ENCODE measurements at regions not wholly inside any gene's neighbourhood (a gene's known extent, or its start where the extent isn't known, plus 50 kb on each side); places are given as distances from the start of the nearest gene placed in this dataset.

DNA sequence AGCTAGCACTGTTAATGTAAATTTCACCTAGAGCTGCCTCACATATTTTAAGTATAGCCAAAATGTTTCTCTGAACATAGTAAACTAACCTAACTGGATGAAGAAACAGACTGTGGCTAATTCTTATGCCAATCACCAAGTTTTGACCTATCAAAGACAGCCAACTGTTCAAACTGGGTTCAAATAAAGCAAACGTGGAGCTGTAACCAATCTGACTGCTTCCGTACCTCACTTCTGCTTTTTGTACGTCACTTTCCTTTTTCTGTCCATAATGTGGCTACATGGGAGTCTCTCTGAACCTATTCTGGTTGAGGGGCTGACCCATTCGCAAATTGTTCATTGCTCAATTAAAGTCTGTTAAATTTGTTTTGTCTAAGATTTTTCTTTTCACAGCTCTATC, 66.3 kb upstream of the ETV1 start:
- TF ChIP-seq, protein P1, sequence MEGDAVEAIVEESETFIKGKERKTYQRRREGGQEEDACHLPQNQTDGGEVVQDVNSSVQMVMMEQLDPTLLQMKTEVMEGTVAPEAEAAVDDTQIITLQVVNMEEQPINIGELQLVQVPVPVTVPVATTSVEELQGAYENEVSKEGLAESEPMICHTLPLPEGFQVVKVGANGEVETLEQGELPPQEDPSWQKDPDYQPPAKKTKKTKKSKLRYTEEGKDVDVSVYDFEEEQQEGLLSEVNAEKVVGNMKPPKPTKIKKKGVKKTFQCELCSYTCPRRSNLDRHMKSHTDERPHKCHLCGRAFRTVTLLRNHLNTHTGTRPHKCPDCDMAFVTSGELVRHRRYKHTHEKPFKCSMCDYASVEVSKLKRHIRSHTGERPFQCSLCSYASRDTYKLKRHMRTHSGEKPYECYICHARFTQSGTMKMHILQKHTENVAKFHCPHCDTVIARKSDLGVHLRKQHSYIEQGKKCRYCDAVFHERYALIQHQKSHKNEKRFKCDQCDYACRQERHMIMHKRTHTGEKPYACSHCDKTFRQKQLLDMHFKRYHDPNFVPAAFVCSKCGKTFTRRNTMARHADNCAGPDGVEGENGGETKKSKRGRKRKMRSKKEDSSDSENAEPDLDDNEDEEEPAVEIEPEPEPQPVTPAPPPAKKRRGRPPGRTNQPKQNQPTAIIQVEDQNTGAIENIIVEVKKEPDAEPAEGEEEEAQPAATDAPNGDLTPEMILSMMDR (conservative IDR thresholded peaks at IDR 0.05): no peak
- TF ChIP-seq EZH2 (IDR thresholded peaks at IDR 0.05; ENCODE audit: low read depth): no peak

All from PC-9 (cell line).